LNCAP (cell line): ENCODE measurements at regions not wholly inside any gene's neighbourhood (a gene's known extent, or its start where the extent isn't known, plus 50 kb on each side); places are given as distances from the start of the nearest gene placed in this dataset.

Experiments
- CTCF ChIP-seq: fragments of 450-650 bp; IDR thresholded peaks from 2 replicates; pipeline ENCODE4 v1.5.1; 2017; ENCODE audit warnings: mild to moderate bottlenecking

- TF ChIP-seq CTCF, result no peak
These were observed 92.0 kb upstream of the WASF3 start for GRCh38 chr13:26465514-26465913.

- no peak for TF ChIP-seq CTCF
These were observed 91.5 kb upstream of the WASF3 start for GRCh38 chr13:26465954-26466353.

- TF ChIP-seq CTCF, result no peak
These were observed 89.2 kb upstream of the WASF3 start for GRCh38 chr13:26468265-26468801.

GRCh38 chr13:26469602-26470001 lies 87.9 kb upstream of the WASF3 start:
- TF ChIP-seq CTCF, result no peak

- no peak for TF ChIP-seq CTCF
These were observed 85.7 kb upstream of the WASF3 start for GRCh38 chr13:26471807-26472206.

- TF ChIP-seq CTCF, result no peak
These were observed 83.8 kb upstream of the WASF3 start for GRCh38 chr13:26473571-26474230.

GRCh38 chr13:26474286-26474685 lies 83.2 kb upstream of the WASF3 start:
- no peak for TF ChIP-seq CTCF
